PC-9 (cell line): ENCODE measurements at regions not wholly inside any gene's neighbourhood (a gene's known extent, or its start where the extent isn't known, plus 50 kb on each side); places are given as distances from the start of the nearest gene placed in this dataset.

Source experiments
- CTCF ChIP-seq: fragments of 200-600 bp; sonication (generic); conservative IDR thresholded peaks from 2 replicates; pipeline ENCODE4 v1.6.1; 2017; ENCODE audit warnings: mixed run types, antibody characterized with exemption, mild to moderate bottlenecking, moderate library complexity
- EZH2 ChIP-seq: fragments of 200-600 bp; sonication (generic); IDR thresholded peaks from 2 replicates; pipeline ENCODE4 v1.8.0; 2017; ENCODE audit warnings: antibody characterized with exemption, low read depth

GRCh38 chr6:10248378-10248843, 166.5 kb downstream of the TFAP2A start:
- TF ChIP-seq CTCF (no peak), EZH2 (no peak)
